ENCODE measurements at regions not wholly inside any gene's neighbourhood (a gene's known extent, or its start where the extent isn't known, plus 50 kb on each side); places are given as distances from the start of the nearest gene placed in this dataset.

DNA sequence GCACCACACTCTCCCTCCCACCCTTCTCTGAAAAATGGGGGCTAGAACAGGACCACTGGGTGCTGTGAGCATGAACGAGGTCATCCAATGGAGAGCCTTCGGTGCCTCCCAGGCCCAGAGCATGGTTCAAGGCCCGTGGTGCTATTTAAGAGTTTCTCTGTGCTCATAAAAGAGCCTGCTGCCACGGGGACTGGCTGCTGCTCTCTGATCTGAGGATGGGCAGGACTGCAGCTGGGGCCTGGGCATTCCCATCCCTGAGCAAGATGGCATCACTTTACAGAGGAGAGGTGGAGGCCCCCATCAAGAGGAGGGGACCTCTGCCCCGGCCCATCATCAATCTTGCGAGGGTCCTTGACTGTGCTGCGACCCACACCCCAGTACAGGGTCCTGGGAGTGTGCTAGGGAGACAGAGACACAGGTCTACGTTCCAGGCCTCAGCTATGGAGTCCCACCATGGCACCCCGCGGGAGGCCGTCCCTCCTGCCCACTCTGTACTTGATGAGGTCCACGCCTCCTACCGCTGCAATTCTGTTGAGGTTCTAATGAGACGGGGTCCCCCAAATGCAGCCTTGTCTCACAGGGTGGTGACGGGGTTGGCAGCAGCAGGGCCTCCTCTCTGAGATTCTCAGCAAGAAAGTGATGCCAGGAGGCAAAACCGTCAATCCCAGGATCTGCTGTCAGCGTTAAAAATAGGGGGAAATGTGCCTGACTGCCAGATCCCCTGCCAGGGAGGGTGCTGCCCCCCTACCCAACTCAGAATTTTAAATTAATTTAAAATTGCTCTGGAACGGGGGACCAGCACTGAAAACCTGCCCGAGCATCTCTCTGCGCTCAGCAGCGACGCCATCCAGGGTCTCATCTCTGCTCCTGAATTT, 405.4 kb downstream of the SHANK2 start:
- Mint-ChIP-seq H3K36me3 (ENCODE audit: low read depth) (no peaks in the 10 kb centered on the region), H3K4me1 (no peaks in the 10 kb centered on the region), H3K4me3 (no peak overlapping the region), H3K27ac (no peak overlapping the region), H3K27me3 (peaks cover 3% of the 10 kb centered on the region), H3K9me3 (peaks cover 7% of the 10 kb centered on the region)
- TF ChIP-seq, protein P1, sequence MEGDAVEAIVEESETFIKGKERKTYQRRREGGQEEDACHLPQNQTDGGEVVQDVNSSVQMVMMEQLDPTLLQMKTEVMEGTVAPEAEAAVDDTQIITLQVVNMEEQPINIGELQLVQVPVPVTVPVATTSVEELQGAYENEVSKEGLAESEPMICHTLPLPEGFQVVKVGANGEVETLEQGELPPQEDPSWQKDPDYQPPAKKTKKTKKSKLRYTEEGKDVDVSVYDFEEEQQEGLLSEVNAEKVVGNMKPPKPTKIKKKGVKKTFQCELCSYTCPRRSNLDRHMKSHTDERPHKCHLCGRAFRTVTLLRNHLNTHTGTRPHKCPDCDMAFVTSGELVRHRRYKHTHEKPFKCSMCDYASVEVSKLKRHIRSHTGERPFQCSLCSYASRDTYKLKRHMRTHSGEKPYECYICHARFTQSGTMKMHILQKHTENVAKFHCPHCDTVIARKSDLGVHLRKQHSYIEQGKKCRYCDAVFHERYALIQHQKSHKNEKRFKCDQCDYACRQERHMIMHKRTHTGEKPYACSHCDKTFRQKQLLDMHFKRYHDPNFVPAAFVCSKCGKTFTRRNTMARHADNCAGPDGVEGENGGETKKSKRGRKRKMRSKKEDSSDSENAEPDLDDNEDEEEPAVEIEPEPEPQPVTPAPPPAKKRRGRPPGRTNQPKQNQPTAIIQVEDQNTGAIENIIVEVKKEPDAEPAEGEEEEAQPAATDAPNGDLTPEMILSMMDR (IDR thresholded peaks at IDR 0.05): no peak
- DNase-seq (no peak), ATAC-seq (ENCODE audit: low read depth) (no peak)
- ChIA-PET POLR2A (no interaction called here), CTCF (no interaction called here)
- intact Hi-C loops (cut with micrococcal nuclease): no loop called here

DNA sequence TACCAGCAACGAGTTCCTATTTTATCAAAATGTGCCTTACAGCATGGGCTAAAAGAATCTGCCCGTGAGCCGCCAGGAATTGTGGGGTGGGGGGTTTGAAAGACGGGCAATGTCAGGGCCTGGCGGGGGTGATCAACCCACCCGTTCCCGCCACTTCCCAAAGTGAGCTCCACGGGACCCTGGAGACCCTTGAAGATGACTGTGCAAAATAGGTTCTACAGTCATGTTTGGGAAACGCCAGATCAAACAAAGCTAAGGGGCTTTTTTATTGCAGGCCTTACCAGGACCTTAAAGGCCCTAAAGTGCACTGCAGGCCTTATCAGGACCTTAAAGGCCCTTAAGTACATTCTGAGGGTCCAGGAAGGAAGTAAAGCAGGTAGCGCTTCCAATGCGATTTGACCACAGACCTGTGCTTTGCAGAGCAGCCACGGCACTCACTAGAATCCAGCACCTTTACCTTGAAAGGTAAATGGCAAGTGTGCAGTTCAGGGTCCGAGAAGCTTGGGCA, 404.1 kb downstream of the SHANK2 start:
- CTCF ChIA-PET: no interaction called here
- Mint-ChIP-seq H3K27me3 (peaks cover 3% of the 10 kb centered on the region), H3K9me3 (peaks cover 7% of the 10 kb centered on the region), H3K4me1 (no peaks in the 10 kb centered on the region), H3K27ac (no peak overlapping the region), H3K36me3 (ENCODE audit: low read depth) (no peaks in the 10 kb centered on the region), H3K4me3 (no peak overlapping the region)
- DNase-seq: no peak
- POLR2A ChIA-PET: no interaction called here
- intact Hi-C loops (cut with micrococcal nuclease): no loop called here
- ATAC-seq (ENCODE audit: low read depth): no peak
- TF ChIP-seq, protein P1 (IDR thresholded peaks at IDR 0.05): no peak

DNA sequence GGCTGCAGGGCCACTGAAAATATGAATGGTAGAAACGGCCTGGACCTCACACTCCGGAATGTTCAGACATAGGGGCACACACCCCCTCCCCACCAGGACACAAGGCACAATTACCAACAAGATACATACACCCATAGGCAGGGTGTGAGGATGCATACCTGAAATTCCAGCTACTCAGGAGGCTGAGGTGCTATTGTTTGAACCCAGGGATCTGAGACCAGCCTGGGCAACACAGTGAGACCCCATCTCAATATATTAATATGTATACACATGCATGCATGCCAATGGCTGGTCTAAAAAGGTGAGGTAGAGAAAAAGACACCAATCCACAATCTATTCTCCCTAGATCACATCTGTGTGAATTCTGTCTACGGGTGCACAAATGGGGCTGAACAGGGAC, 403.3 kb downstream of the SHANK2 start:
- ATAC-seq (ENCODE audit: low read depth) (no peak), DNase-seq (no peak)
- no peak overlapping the region for H3K4me3 Mint-ChIP-seq
- peaks cover 7% of the 10 kb centered on the region for H3K9me3 Mint-ChIP-seq
- POLR2A ChIA-PET: no interaction called here
- CTCF ChIA-PET: no interaction called here
- no peaks in the 10 kb centered on the region for H3K36me3 Mint-ChIP-seq (ENCODE audit: low read depth)
- H3K27ac Mint-ChIP-seq: no peak overlapping the region
- no peaks in the 10 kb centered on the region for H3K4me1 Mint-ChIP-seq
- TF ChIP-seq, protein P1 (IDR thresholded peaks at IDR 0.05): no peak
- H3K27me3 Mint-ChIP-seq: peaks cover 3% of the 10 kb centered on the region
- intact Hi-C loops (cut with micrococcal nuclease): no loop called here

DNA sequence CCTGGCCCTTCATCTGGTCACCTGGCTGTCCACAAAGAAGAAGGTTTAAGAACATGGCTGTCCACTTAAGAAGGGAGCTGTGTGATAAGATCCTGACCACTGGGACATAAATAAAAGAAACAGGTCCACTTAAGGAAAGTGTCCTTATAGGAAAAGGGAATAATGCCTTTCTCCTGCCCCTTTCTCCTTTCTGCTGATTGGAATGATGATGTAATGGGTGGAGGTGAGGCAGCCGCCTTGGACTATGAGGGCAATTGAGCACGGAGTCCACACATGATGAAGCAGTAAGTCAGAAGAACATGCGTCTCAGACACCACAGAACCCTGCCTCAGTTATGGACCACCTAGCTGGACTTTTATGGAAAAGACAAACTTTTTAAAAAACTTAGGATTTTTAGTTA, 401.1 kb downstream of the SHANK2 start:
- TF ChIP-seq, protein P1 (IDR thresholded peaks at IDR 0.05): no peak
- ATAC-seq (ENCODE audit: low read depth) (no peak), DNase-seq (no peak)
- Mint-ChIP-seq H3K27ac (no peak overlapping the region), H3K4me3 (no peak overlapping the region), H3K4me1 (no peaks in the 10 kb centered on the region), H3K27me3 (peaks cover 3% of the 10 kb centered on the region), H3K36me3 (ENCODE audit: low read depth) (no peaks in the 10 kb centered on the region), H3K9me3 (peaks cover 7% of the 10 kb centered on the region)
- intact Hi-C loops (cut with micrococcal nuclease): no loop called here
- ChIA-PET POLR2A (no interaction called here), CTCF (no interaction called here)

DNA sequence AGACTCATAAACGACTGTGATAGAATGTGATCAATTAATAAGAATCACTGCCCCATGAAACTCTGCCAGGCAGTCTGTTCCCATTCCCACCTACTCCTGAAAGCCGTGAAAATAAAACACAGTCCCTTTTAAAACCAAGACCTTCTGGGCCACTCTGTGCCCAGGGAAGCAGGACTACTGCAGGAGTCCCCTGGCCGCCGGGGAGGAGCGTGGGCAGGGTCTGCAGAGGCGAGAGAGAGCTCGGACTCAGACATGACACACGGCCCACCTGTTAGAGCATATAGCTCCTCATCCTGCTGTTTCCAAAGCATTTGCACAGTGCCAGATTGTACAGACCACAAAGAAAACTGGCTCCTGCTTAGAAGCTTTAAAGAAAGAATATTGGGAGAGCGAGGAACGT, 400.5 kb downstream of the SHANK2 start:
- CTCF ChIA-PET: no interaction called here
- H3K27me3 Mint-ChIP-seq: peaks cover 3% of the 10 kb centered on the region
- no peaks in the 10 kb centered on the region for H3K36me3 Mint-ChIP-seq (ENCODE audit: low read depth)
- no peak overlapping the region for H3K4me3 Mint-ChIP-seq
- TF ChIP-seq, protein P1 (IDR thresholded peaks at IDR 0.05): no peak
- ATAC-seq (ENCODE audit: low read depth) (no peak), DNase-seq (no peak)
- H3K9me3 Mint-ChIP-seq: peaks cover 7% of the 10 kb centered on the region
- H3K27ac Mint-ChIP-seq: no peak overlapping the region
- intact Hi-C loops (cut with micrococcal nuclease): no loop called here
- POLR2A ChIA-PET: no interaction called here
- no peaks in the 10 kb centered on the region for H3K4me1 Mint-ChIP-seq
